Fibroblast of skin of right quadriceps (primary cell): ENCODE measurements at regions not wholly inside any gene's neighbourhood (a gene's known extent, or its start where the extent isn't known, plus 50 kb on each side); places are given as distances from the start of the nearest gene placed in this dataset.
"Not testable (repeated sequence)": the region's sequence is repeated elsewhere in the genome, so short reads cannot be mapped to it uniquely, and the experiment has no call there.

Experiments
- DNase-seq: peaks from one replicate; pipeline ENCODE4 v3.0.0-alpha.2; 2013

DNA sequence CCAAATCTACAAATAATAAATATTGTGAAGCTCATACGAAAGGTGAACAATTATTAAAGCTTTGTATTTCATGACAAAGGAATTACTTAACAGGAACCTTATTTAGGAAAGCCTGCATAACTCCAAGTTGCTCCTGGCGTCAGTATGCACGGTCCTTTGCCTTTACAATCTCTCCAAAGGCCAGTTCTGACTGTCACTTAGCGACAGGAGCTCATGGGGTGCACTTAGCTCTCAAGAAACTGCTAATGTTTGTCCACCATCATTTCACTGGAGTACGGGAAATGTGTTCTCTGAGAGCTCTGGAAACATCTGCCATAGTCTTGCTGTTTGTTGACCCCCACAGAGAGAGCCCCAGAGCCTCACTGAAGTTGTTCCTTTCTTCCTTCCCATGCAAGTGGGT lies 781.5 kb upstream of the POM121L12 start:
- DNase-seq: no peak

DNA sequence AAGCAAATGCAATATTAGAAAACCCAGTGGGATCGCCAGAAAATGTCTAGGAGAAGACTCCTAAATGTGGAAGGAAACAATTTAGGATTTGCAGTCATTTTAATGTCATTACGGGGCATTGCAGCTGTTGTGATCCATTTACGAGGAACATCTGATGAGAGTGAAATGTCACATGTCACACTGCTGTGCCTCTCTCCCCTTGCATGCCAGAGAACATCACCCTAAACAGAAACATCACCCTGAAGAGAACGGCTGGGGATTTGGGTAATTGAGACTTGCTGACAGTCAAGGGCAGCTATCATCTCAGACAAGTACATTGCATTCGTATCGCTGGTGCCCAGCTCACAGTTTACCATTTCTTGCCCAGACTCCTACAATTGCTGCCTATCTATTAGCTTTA lies 785.7 kb upstream of the POM121L12 start:
- DNase-seq: no peak

GRCh38 chr7:52247518-52247917 lies 787.9 kb upstream of the POM121L12 start:
- no peak for DNase-seq

- DNase-seq: no peak
Measured at GRCh38 chr7:52243685-52244084, 791.7 kb upstream of the POM121L12 start.

DNA sequence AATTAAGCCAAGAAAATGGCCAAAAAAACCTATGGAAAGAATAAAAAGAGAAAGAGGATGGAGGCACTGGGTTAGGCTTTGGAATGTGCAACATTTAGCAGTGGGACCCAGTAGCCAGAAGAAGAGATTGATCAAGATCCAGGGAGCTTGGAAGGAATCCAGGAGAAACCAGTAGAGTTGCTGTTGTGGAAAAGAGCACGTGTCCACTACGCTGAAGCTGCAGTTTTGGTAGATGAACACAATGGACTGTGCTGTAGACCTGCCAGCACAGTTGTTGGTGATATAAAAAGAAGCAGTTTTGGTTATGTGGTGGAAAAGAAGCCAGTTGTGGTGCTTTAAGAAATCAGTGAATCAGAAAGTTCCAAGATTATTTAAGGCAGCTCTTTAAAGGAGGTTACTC lies 802.2 kb upstream of the POM121L12 start:
- DNase-seq: no peak

DNA sequence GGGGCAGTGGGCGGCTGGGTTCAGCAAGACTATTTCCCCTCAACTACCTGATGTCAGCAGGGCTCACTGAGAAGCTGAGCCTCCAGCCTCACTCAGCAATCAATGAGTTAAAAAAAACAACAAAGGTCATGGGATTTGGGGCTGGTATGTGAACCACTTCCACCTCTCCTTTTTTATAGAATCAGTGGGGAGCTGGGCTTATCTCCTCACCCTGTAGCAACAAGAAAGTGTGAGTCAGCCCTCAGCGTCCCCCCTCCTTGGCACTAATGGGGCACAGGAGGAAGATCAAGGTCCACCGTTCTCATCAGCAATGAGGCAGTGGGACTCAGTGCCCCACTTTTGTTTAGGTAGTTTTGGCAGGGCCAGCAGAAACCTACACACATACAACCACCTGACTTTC lies 823.5 kb upstream of the POM121L12 start:
- no peak for DNase-seq

DNA sequence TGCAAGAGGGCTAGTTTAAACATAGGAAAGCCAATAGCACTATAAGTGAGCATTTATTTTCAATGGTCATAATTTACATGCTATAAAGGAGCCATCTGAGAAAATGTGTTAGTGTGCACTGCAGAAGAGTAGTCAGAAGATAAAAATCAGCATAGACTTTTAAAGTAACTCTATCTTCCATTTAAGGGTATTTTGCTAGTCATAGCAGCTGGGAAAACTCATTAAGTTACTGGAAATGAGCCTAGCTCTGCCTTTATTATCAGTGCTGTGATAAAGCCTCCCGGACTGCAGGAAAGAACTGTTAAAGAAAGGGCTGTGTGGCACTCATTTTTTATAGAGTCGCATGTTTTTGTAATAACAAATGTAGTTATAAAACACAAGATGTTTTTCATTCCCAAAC lies 825.8 kb upstream of the POM121L12 start:
- no peak for DNase-seq

GRCh38 chr7:52197221-52197620 lies 838.2 kb upstream of the POM121L12 start:
- DNase-seq: no peak

- DNase-seq: no peak
Measured at GRCh38 chr7:52195664-52196063, 839.8 kb upstream of the POM121L12 start.

DNA sequence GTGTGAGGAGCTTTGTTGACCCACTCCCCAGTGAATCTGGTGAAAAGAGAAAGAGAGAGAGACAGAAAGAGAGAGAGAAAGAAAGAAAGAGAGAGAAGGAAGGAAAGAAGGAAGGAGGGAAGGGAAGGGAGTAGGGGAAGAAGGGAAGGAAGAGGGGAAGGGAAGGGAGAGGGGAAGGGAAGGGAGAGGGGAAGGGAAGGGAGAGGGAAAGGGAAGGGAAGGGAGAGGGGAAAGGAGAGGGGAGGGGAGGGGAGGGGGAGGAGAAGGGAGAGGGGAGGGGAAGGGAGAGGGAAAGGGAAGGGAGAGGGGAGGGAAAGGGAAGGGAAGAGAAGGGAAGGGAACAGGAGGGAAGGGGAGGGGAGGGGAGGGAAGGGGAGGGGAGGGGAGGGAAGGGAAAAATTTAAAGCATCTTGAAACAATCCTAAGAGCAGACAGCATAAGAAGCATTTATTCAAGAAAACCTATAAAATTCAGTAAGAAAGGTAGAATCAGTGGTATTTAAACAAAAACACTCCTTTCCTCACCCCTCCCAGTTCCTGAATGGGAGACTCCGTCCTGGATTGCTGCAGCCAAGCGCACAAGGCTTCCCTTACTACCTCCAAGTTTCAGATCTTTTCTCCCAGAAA lies 846.2 kb upstream of the POM121L12 start:
- no peak for DNase-seq

DNA sequence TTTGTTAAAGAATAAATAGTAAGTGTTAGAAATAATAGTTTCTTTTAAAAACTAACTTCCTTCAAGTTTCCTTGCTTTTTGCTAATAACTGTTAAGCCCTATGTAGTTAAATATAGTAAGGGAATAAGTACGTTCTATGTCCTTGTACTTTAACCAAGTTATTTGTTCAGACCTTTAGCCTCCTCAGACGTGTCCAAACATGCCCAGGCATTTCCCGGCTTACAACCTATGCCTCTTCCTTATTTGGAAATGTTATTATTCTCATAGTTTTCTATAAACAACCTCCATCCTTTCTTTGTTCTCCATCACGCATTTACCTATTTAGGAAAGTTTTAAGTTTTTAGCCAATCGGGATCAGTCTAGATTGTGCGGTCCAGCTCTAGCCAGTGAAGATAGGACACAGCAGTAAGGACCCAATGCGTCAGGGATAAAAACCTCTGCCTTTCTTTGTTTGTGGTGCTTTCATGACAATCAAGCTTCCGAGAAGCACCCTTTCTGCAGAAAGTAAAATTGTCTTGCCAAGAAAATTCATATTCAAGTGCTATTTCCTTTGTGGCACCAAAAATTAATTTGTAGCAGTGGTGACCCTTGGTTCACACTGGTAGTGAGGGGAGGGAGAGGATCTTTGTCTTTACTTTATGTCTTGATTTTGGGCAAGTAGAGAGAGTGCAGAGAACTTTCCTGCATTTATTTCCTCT lies 851.3 kb upstream of the POM121L12 start:
- DNase-seq: no peak

DNA sequence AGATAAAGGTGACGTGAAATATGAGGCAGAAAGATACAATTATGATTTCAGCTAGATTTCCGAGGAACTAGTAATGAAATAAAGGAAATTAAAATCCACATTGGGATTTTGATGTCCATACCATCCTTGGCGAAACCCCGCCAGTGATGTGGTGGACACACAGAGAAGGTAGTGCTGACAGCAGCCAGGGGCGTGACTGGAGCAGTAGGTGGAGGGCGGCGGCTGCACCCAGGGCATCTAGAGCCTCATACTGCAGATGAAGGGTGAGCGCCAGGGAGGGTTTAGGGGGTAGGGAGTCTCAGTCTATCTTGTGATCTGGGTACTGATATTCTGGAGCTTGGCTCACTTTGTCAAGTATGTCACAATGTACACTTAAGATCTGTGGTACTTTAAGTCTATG lies 855.5 kb upstream of the POM121L12 start:
- DNase-seq: no peak

- DNase-seq: no peak
Measured at GRCh38 chr7:52168085-52168484, 851.5 kb upstream of the COBL start.

DNA sequence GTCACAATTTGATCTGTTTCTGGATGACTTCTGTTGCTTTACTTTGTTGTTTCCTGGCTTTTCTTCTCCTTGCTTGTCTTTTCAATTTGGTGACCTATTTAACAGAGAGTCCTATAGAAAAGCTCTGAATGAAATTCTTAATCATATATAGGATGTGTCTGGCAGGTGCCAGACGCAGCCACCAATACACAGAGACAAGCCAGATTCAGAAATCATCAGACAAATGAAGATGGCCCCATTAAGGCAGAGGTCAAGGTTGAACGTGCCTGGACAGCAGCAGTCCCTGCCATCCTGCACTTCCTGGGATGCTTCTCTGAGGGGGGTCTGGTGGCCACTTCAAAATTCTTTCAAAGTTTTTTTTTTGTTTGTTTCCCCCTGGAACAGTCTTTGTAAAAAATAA lies 846.7 kb upstream of the COBL start:
- no peak for DNase-seq

DNA sequence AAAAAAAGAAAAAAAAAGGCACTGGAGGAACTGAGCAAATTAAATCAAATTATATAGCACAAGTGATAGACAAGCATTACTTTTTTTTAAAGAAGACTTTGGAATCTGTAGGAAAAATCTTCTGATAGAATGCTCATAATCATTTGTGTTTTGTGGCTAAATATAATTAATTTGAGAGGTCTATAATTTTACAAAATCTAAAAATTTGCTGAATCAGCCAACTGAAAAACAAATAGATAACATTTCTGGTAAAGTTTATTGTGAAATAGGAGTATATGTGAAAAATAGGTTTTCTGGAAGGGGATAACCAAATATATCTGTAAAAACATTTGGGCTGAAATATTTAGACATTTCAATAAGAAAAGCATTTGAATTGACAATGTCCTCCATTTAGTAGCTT lies 844.9 kb upstream of the COBL start:
- no peak for DNase-seq

DNA sequence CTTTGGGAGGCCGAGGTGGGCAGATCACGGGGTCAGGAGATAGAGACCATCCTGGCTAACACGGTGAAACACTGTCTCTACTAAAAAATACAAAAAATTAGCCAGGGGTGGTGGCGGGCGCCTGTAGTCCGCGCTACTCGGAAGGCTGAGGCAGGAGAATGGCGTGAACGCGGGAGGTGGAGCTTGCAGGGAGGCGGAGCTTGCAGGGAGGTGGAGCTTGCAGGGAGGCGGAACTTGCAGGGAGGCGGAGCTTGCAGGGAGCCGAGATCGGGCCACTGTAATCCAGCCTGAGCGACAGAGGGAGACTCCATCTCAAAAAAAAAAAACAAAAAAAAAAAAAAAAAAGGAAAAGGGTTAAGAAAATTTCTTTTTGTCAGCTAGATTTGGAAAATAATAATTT lies 842.8 kb upstream of the COBL start:
- DNase-seq: not testable (repeated sequence)

DNA sequence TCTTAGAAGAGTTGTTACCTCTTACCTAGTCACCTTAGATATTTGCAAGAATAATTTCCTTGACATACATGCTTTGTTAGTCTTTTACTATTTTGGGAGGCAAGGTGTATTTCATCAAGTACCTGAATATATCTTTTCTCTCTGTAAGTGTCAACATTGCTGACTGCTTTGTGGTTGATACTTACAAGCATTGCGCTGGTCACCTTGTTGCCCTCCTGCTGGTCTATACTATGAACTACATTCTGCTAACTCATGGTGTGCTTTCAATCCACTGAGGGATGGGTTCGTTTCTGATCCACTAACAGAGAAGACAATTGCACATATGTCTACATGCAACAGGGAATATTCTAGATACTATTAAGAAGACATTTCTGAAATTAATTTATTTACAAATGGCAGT lies 837.8 kb upstream of the COBL start:
- DNase-seq: no peak

- no peak for DNase-seq
Measured at GRCh38 chr7:52151559-52151958, 835.0 kb upstream of the COBL start.

DNA sequence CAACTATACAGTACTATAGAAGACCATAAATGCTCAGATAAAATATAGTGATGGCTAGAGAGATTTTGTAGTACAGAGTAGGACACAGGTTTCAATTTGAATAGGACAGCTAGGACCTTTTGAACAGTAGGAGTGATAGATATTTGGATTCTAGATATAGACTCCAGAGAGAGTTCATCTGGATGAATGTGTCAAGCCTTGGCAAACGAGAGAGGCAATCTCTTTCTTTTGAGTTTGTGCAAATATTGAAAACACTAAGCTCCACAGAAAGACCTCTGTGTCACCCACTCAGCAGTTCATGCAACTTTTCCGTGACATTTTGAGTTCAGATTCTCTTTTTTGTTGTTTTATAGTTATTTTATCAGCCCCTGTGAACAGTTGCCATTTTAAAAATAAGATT lies 834.3 kb upstream of the COBL start:
- no peak for DNase-seq

- DNase-seq: no peak
Measured at GRCh38 chr7:52146871-52147634, 830.4 kb upstream of the COBL start.

- no peak for DNase-seq
Measured at GRCh38 chr7:52143219-52143618, 826.6 kb upstream of the COBL start.

- no peak for DNase-seq
Measured at GRCh38 chr7:52140851-52141250, 824.2 kb upstream of the COBL start.

DNA sequence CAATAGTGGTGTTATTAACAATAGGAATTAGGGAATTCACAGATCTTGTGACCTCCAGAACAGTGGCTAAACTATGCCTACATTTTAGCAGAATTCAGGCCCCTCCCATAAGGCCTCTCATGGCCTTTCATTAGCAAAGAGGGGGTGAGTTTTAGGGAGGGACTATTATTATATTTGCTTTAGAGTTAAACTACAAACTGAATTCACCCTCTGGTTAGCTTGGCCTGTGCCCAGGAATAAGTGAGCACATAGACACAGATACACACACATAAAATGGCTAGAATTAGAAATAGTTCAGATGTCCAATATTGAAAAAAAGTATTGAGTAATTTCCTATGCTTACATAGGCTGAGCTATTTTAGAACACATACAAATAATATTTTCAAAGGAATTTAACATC lies 818.8 kb upstream of the COBL start:
- DNase-seq: no peak

DNA sequence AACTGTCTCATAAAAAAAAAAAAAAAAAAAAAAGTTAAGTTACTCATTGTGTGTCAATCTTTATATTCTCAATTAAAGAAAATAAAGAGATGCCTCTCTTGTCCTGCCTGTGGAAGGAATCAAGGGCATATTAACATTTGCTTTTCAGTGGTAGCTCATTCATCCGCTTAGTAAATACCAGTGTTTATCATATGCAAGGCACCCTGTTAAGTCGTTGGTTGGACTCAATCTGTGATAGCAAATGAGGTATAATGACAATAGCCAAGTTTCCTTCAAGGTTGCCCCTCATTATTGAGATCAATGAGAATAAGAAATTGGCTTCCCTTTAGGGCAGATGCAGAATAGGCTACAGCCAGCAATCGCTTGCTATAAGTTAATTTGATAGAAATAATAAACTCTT lies 812.7 kb upstream of the COBL start:
- no peak for DNase-seq
